Panc1 (cell line): ENCODE measurements at regions not wholly inside any gene's neighbourhood (a gene's known extent, or its start where the extent isn't known, plus 50 kb on each side); places are given as distances from the start of the nearest gene placed in this dataset.

ENCODE experiments used
- POLR2AphosphoS5 ChIP-seq: IDR thresholded peaks from 2 replicates; pipeline ENCODE4 v1.6.1; 2012; ENCODE audit warnings: mild to moderate bottlenecking, low read depth, low read length, moderate library complexity
- REST ChIP-seq, 2 experiments: IDR thresholded peaks; 2 replicates each; pipeline ENCODE4 v1.6.1; 2011 to 2012; ENCODE audit warnings: low read depth in 2 of 2, control low read depth in 1 of 2, low read length in 1 of 2, mild to moderate bottlenecking in 1 of 2, moderate library complexity in 1 of 2; ENCODE audit not compliant: insufficient read depth in 1 of 2
- SIN3A ChIP-seq: IDR thresholded peaks from 2 replicates; pipeline ENCODE4 v1.6.1; 2012; ENCODE audit warnings: low read depth, mild to moderate bottlenecking, low read length, moderate library complexity, borderline replicate concordance; ENCODE audit not compliant: insufficient read depth
- TCF7L2 ChIP-seq: IDR thresholded peaks from 2 replicates; pipeline ENCODE4 v1.6.1; 2011; ENCODE audit warnings: mild to moderate bottlenecking, low read depth, low read length, inconsistent platforms
- TF ChIP-seq, protein P1 (sequence below): fragments of 450-650 bp; IDR thresholded peaks from 2 replicates; pipeline ENCODE4 v1.5.1; 2017; ENCODE audit warnings: mild to moderate bottlenecking

- TF ChIP-seq, protein P1, sequence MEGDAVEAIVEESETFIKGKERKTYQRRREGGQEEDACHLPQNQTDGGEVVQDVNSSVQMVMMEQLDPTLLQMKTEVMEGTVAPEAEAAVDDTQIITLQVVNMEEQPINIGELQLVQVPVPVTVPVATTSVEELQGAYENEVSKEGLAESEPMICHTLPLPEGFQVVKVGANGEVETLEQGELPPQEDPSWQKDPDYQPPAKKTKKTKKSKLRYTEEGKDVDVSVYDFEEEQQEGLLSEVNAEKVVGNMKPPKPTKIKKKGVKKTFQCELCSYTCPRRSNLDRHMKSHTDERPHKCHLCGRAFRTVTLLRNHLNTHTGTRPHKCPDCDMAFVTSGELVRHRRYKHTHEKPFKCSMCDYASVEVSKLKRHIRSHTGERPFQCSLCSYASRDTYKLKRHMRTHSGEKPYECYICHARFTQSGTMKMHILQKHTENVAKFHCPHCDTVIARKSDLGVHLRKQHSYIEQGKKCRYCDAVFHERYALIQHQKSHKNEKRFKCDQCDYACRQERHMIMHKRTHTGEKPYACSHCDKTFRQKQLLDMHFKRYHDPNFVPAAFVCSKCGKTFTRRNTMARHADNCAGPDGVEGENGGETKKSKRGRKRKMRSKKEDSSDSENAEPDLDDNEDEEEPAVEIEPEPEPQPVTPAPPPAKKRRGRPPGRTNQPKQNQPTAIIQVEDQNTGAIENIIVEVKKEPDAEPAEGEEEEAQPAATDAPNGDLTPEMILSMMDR, result no peak
- TF ChIP-seq REST (IDR thresholded peaks at IDR 0.05; ENCODE audit: insufficient read depth in 1 of 2, low read depth in 2 of 2, low read length in 1 of 2) (no peak), SIN3A (no peak), TCF7L2 (no peak), POLR2AphosphoS5 (no peak)
Measured at GRCh38 chr12:127829281-127830064, 437.5 kb upstream of the TMEM132C start.
